GM18505 (cell line): ENCODE measurements at regions not wholly inside any gene's neighbourhood (a gene's known extent, or its start where the extent isn't known, plus 50 kb on each side); places are given as distances from the start of the nearest gene placed in this dataset.

Experiments used
- ATAC-seq: cut with Tn5 transposase; IDR thresholded peaks from one replicate; pipeline ENCODE4 v1.9.1; 2021; ENCODE audit not compliant: unreplicated experiment
- POLR2A ChIP-seq: IDR thresholded peaks from 4 replicates; pipeline ENCODE4 v1.6.1; 2011; ENCODE audit warnings: borderline replicate concordance; ENCODE audit not compliant: insufficient read depth, insufficient read length; ENCODE audit errors: extremely low read depth

DNA sequence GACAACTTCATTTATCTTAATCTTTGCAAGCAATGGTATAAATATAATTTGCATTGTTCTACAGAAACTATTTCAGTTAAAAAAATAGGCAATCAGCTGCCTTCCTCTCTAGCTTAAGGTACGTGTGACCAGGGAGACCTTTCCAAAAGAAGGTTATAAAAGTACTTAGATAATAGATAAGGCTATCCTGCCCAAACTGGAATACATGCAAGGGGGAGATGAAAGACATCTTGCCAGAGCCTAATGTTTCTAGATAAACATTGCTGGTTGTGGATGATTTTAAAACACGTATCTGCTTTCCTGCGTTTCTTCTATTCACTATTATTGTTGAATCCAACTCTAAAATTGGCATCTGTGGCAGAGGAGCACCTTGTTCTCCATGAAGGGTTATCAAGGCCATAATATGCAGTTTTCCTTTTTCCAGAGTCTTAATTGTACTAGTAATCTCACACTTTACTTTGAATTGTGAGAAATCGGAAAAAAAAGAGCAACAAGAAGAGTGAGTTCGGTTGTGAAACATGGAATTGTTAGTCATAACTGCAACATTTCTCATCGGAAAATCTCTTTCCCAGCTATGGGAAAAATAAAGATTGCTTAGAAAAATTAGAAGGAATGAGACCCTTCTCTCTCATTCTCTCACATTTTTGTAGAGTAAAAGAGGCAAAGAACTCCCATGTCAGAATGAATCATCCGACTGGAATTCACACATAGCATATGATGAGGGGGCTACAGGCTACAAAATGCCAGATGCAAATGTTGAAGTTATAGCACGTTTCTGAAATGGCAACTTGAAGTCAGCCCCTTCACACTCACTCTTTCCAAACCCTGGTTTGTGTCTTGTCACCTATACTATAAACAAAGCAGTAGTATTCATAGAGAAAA, 936.1 kb upstream of the NR2F2 start:
- no peak for ATAC-seq
- TF ChIP-seq POLR2A = no peak

DNA sequence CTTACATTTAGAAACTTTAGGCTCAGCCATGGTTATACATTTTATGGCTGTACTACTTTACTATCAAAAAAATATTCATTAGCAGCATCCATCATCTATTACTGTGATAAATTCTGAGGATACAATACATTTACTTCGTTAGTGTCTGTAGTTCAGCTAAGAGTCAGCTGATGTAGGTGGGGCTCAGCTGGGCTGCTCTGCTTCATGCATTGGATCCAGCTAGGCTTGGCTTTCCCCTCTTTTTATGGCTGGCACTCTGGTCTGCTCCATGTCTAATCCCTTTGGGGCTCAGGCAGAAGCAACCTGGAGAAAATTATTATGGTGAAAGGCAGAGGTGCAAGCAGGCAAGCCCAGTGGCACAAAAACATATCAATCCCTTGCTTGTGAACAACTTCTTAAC, 930.1 kb upstream of the NR2F2 start:
- TF ChIP-seq POLR2A = no peak
- no peak for ATAC-seq

DNA sequence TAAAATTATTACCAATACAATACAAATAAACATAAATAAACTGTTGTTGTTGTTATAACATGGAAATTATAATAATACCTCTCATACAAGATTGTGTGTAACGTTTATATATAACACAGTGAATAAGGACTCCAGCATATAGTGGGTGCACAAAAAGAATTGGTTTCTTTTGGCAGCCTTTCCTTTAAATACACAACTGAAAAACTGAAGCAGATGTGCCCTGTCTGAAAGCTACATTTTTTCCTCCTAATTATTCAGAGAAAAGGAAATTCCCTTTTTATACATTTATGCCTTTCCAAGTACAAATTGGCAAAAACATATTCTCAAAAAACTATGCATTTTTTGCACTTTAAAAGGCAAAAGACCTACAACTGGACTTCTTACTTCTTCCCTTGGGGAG, 928.9 kb upstream of the NR2F2 start:
- ATAC-seq = no peak
- no peak for TF ChIP-seq POLR2A

DNA sequence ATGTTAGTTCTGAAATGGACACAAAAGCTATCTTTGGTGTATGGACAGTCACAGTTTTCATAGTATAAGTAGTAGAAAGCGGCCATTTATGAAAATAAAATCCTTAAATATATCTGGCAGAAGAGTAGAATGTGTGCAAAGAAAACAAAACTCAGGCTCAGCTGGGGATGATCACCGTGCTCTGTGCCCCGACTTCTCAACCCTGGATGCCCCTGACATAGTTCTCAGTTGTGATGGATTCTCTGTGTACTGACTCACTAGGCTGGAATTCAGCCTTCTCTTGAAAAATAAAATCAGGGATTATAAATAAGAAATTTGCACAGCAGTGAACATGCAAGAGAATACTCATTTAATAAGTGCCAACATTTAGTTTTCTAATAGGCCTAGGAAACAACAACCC, 925.1 kb upstream of the NR2F2 start:
- no peak for TF ChIP-seq POLR2A
- ATAC-seq = no peak

DNA sequence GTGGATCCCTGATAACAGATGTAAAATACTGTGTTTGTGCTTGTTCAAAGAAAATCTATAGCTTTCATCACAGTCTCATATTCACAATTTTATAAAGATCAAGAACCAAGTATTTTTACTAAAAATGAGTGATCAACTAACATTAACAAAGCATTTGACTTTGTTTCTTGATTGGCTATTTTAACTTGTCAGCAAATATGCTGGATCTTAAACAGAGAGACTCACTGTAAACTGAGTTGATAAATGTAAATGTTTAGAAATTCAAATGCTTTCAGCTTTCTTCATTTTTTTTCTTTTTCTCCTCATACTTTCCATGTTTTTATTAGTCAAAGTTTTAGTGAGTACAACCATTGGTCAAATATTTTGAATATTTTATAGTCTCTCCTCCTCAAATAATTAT, 923.0 kb upstream of the NR2F2 start:
- no peak for TF ChIP-seq POLR2A

DNA sequence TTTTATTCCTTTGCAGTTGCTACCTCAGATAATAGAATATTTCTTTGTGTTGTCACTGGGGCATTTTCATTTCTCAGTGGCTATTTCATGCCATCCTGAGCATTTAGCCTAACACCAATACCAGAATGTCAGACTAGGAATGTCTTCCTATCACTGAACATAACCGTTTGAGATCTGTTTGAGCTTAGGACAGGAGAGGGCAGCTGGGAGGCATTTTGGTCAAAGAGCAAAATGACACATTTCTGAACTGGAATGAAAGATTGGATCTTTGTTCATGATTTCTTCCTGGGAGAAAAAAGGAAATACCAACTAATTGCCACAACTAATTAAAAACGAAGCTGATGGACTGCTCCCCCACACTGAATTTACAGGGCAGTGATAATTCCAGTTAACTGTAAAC, 921.3 kb upstream of the NR2F2 start:
- TF ChIP-seq POLR2A = no peak
- no peak for ATAC-seq

More for the DNA sequence above, 923.0 kb upstream of the NR2F2 start:
- ATAC-seq = no peak

DNA sequence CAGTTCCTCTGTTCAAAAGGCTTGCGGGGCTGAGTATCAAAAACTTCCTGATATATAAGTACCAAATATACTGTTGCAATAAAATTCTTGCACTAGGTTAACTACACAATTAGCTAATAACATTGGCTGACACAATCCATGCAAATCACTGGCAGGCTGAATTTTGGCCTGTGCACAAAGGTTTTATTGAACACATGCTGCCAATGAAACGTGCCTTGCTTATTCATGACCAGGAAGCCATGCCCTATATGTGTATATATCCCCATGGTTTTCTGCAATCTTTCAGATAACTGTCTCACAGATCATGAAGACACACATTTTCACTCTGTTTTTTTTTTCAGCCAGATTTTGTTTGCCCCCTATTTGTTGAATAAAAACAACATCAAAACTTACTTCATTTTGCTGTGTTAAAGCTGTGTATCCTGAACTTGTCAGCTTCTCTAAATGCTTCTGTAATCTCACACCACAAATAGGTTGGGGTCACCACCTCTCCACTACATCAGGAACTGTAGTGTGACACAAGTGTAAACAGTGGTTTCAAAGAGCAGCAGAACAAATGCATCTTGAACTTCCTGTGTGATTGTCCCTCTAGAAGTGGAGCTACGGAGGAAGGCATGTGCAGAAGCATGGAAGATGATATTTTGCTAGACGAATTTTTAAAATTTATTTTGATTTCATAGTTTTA, 920.7 kb upstream of the NR2F2 start:
- ATAC-seq = no peak
- TF ChIP-seq POLR2A = no peak

DNA sequence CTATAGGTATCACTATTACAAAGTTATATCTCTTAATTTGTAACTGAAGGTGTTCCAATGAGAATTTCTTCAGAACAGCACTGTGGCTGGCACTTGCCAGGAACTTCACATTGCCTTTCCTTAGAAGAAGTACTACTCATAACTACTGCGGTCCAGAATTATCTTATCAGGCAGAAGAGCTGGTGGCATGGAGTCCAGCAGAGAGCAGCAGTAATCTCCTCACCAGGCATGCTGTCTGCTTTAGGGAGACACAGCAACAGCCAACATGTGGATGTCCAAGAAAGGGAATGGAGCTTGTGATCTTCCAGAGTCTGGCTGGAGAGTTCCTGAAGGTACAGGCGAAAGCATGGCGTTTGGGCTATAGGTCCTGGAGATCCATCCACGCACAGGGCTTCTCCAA, 919.7 kb upstream of the NR2F2 start:
- no peak for TF ChIP-seq POLR2A
- no peak for ATAC-seq

DNA sequence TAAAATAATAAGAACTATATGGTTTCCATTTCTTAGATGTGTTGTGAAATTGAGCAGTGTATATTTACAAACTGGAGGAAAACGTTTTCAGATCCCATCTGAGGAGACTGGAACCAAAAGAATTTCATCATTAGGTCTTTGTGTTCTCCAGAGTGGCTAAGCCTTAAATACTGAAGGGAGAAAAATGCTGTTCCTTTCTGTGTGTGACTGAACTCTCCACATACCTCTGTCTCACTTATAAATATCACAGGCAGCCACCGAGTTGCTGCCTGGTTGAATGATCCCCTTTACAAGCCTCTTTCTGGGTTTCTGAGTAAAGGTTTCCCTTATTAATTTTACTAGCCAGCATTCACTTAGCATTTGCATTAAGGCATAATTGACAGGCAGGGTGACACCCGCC, 913.9 kb upstream of the NR2F2 start:
- no peak for TF ChIP-seq POLR2A
- no peak for ATAC-seq

DNA sequence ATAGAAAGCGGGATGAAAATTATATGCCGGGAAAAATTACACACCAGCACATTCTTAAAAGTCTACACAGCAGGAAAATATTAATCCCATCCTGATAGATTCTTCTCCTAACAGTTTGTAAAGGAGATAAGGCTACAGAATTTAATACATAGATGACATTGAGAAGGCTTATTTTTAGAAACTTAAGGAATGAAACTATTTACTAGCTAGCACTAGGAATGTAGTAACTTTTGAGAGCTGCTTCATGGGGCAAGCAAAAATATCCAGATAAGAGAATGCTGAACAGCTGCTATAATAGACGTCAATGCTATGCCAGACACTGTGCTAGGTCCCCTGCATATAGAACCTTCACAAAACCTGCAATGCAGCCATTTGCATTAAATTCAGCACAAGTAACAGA, 912.7 kb upstream of the NR2F2 start:
- no peak for ATAC-seq
- TF ChIP-seq POLR2A = no peak

DNA sequence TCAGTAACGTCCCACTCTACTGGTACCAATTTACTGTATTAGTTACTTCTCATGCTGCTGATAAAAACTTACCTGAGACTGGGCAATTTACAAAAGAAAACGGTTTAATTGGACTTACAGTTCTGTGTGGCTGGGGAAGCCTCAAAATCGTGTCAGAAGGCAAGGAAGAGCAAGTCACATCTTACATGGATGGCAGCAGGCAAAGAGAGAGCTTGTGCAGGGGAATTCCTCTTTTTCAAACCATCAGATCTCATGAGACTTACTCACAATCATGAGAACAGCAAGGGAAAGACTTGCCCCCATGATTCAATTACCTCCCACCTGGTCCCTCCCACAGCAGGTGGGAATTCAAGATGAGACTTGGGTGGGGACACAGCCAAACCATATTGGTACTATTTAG, 908.2 kb upstream of the NR2F2 start:
- TF ChIP-seq POLR2A = no peak
- no peak for ATAC-seq

DNA sequence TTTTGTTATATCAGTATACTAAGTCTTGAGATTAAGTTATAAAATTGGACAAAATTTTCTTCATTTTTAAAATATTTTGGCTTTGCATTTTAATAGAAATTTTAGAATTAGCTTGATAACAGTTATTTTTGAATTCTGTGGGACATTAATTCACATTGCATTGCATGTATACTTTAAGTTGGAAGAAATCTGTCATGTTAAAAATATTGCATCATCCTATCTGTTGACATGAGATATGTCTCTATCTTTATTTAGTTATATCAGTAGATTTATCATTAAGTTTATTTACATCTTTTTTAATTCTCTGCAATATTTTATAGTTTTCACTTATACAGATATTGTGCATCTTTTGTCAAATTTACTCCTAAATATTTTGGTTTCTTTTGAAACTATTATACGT, 904.6 kb upstream of the NR2F2 start:
- ATAC-seq = no peak
- TF ChIP-seq POLR2A = no peak

DNA sequence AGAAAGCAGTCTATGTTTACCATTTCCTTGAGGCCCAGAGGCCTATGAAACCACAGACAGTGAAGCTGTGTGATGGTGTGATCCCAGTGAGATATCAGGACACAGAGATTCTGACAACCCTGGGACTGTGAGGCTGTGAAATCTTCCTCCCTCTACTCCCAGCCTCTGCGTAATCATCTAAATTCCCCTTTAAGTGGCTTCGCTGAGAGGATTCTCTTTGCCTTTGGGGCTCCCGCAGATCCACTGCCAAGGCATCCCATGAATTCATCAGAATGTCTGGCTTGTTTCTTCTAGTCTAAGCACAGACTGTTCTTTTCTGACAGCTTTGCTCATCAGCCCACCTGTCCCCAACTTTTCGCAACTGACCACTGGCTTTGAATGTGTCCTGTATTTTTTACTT, 901.2 kb upstream of the NR2F2 start:
- no peak for TF ChIP-seq POLR2A
- ATAC-seq = no peak

DNA sequence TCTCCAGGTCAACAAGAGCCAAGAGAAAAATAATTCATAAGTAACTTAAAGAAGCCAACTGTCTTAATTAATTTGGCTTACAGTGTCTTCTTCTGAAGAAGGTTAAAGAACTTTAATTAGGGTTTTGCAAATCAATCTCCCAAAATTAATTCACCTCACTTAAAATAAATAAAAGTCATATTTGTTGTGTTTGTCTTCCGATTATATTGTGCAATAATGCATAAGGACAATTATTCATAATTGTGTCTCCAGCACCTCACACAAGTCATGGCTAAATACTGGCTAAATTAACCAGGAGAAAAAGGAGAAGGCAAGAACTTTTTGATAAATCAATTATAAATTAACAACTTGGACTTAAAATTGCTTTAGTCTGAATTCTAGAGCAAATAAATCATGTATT, 899.0 kb upstream of the NR2F2 start:
- ATAC-seq = no peak
- no peak for TF ChIP-seq POLR2A
